Large intestine (tissue), 3 donors: ENCODE measurements at regions not wholly inside any gene's neighbourhood (a gene's known extent, or its start where the extent isn't known, plus 50 kb on each side); places are given as distances from the start of the nearest gene placed in this dataset.

Experiments
- DNase-seq, 2 donors: peaks; one replicate each; pipeline versions ENCODE4 v3.0.0 to v3.0.0-alpha.2; 2013
- H3K27ac ChIP-seq: one replicate; pipeline ENCODE4 v1.5.1; 2013; ENCODE audit warnings: low read length
- H3K27me3 ChIP-seq: 2 replicates; pipeline ENCODE4 v1.6.1; 2013; ENCODE audit warnings: low read length; ENCODE audit not compliant: control insufficient read depth, insufficient read depth
- H3K36me3 ChIP-seq: 2 replicates; pipeline ENCODE4 v1.6.1; 2013; ENCODE audit warnings: low read length; ENCODE audit not compliant: control insufficient read depth, insufficient read depth
- H3K4me1 ChIP-seq: one replicate; pipeline ENCODE4 v1.6.1; 2013; ENCODE audit warnings: low read length; ENCODE audit not compliant: control insufficient read depth, insufficient read depth
- H3K4me3 ChIP-seq: one replicate; pipeline ENCODE4 v1.5.1; 2013; ENCODE audit warnings: low read length
- H3K9me3 ChIP-seq: one replicate; pipeline ENCODE4 v1.6.1; 2013; ENCODE audit warnings: mild to moderate bottlenecking, low read depth, low read length, moderate library complexity; ENCODE audit not compliant: control insufficient read depth
- WGBS: methylation state at CpG from one replicate; pipeline ENCODE4 v1.1.5; 2013; ENCODE audit warnings: low lambda C conversion rate; ENCODE audit not compliant: insufficient coverage; 5-methylcytosine and 5-hydroxymethylcytosine counted together

- Histone ChIP-seq H3K27me3 (no peaks in the 10 kb centered on the region), H3K27ac (no peak overlapping the region), H3K9me3 (no peaks in the 10 kb centered on the region), H3K4me1 (no peaks in the 10 kb centered on the region), H3K36me3 (no peaks in the 10 kb centered on the region), H3K4me3 (no peak overlapping the region)
- no peak for DNase-seq
- WGBS: no CpG with 5 or more reads among the region's 2 CpGs
Measured at GRCh38 chr1:73755649-73756048, 442.3 kb downstream of the LRRIQ3 start.

- Histone ChIP-seq H3K9me3 (peaks cover 1% of the 10 kb centered on the region), H3K36me3 (no peaks in the 10 kb centered on the region), H3K4me1 (no peaks in the 10 kb centered on the region), H3K27me3 (no peaks in the 10 kb centered on the region), H3K4me3 (no peak overlapping the region), H3K27ac (no peak overlapping the region)
- DNase-seq: no peak
Measured at GRCh38 chr1:73749996-73750395, 448.0 kb downstream of the LRRIQ3 start.

GRCh38 chr1:73744985-73745384, 453.0 kb downstream of the LRRIQ3 start:
- Histone ChIP-seq H3K4me1 (no peaks in the 10 kb centered on the region), H3K4me3 (no peak overlapping the region), H3K27me3 (no peaks in the 10 kb centered on the region), H3K9me3 (peaks cover 8% of the 10 kb centered on the region), H3K27ac (no peak overlapping the region), H3K36me3 (no peaks in the 10 kb centered on the region)
- no peak for DNase-seq

GRCh38 chr1:73736125-73736524, 461.9 kb downstream of the LRRIQ3 start:
- no peaks in the 10 kb centered on the region for H3K4me1 ChIP-seq
- no peaks in the 10 kb centered on the region for H3K27me3 ChIP-seq
- H3K27ac ChIP-seq: no peak overlapping the region
- no peaks in the 10 kb centered on the region for H3K9me3 ChIP-seq
- H3K36me3 ChIP-seq: no peaks in the 10 kb centered on the region
- no peak overlapping the region for H3K4me3 ChIP-seq
- DNase-seq: no peak
- 60% methylated on average over 2 of the region's 2 CpGs for WGBS

GRCh38 chr1:73727036-73727435, 470.9 kb downstream of the LRRIQ3 start:
- no peaks in the 10 kb centered on the region for H3K27me3 ChIP-seq
- peaks cover 3% of the 10 kb centered on the region for H3K4me1 ChIP-seq
- DNase-seq: no peak
- H3K9me3 ChIP-seq: no peaks in the 10 kb centered on the region
- no peaks in the 10 kb centered on the region for H3K36me3 ChIP-seq
- H3K27ac ChIP-seq: no peak overlapping the region
- no peak overlapping the region for H3K4me3 ChIP-seq

- Histone ChIP-seq H3K4me1 (peaks cover 3% of the 10 kb centered on the region), H3K27me3 (no peaks in the 10 kb centered on the region), H3K36me3 (no peaks in the 10 kb centered on the region), H3K4me3 (no peak overlapping the region), H3K9me3 (no peaks in the 10 kb centered on the region), H3K27ac (no peak overlapping the region)
- peak in 1 of 2 donors; percentile 50 for DNase-seq
- no CpG with 5 or more reads among the region's 1 CpG for WGBS
Measured at GRCh38 chr1:73722055-73722454, 475.9 kb downstream of the LRRIQ3 start.

GRCh38 chr1:73717976-73718375, 480.0 kb downstream of the LRRIQ3 start:
- WGBS: no CpG with 5 or more reads among the region's 1 CpG
- H3K27ac ChIP-seq: no peak overlapping the region

GRCh38 chr1:73711089-73711488, 486.9 kb downstream of the LRRIQ3 start:
- Histone ChIP-seq H3K4me1 (no peaks in the 10 kb centered on the region), H3K27me3 (no peaks in the 10 kb centered on the region), H3K36me3 (no peaks in the 10 kb centered on the region), H3K27ac (no peak overlapping the region), H3K4me3 (no peak overlapping the region), H3K9me3 (no peaks in the 10 kb centered on the region)
- DNase-seq: no peak
- WGBS: 100% methylated on average over 1 of the region's 1 CpG

More at GRCh38 chr1:73717976-73718375, 480.0 kb downstream of the LRRIQ3 start:
- Histone ChIP-seq H3K9me3 (no peaks in the 10 kb centered on the region), H3K4me3 (no peak overlapping the region), H3K36me3 (no peaks in the 10 kb centered on the region), H3K27me3 (no peaks in the 10 kb centered on the region), H3K4me1 (peaks cover 3% of the 10 kb centered on the region)
- DNase-seq: no peak

GRCh38 chr1:73701826-73702225, 496.1 kb downstream of the LRRIQ3 start:
- Histone ChIP-seq H3K9me3 (no peaks in the 10 kb centered on the region), H3K4me1 (peaks cover 3% of the 10 kb centered on the region), H3K4me3 (no peak overlapping the region), H3K27me3 (no peaks in the 10 kb centered on the region), H3K27ac (no peak overlapping the region), H3K36me3 (no peaks in the 10 kb centered on the region)
- no peak for DNase-seq
- WGBS: 60% methylated on average over 1 of the region's 1 CpG

- WGBS: 80% methylated on average over 1 of the region's 3 CpGs
- Histone ChIP-seq H3K27me3 (no peaks in the 10 kb centered on the region), H3K4me3 (no peak overlapping the region), H3K36me3 (no peaks in the 10 kb centered on the region), H3K4me1 (no peaks in the 10 kb centered on the region), H3K27ac (no peak overlapping the region), H3K9me3 (no peaks in the 10 kb centered on the region)
- no peak for DNase-seq
Measured at GRCh38 chr1:73676186-73676585, 521.8 kb downstream of the LRRIQ3 start.

- Histone ChIP-seq H3K4me3 (no peak overlapping the region), H3K27ac (no peak overlapping the region), H3K9me3 (no peaks in the 10 kb centered on the region), H3K4me1 (no peaks in the 10 kb centered on the region), H3K27me3 (no peaks in the 10 kb centered on the region), H3K36me3 (no peaks in the 10 kb centered on the region)
- WGBS: no CpG with 5 or more reads among the region's 2 CpGs
- DNase-seq: peak in 1 of 2 donors; percentile 11
Measured at GRCh38 chr1:73674945-73675561, 522.9 kb downstream of the LRRIQ3 start.
